GM23248 (cell line): ENCODE measurements at regions not wholly inside any gene's neighbourhood (a gene's known extent, or its start where the extent isn't known, plus 50 kb on each side); places are given as distances from the start of the nearest gene placed in this dataset.

Source experiments
- DNase-seq: peaks from one replicate; pipeline ENCODE4 v3.0.0-alpha.2; 2015
- H2AFZ ChIP-seq: fragments of 200-600 bp; sonication (generic); 2 replicates; pipeline ENCODE4 v1.6.1; 2016; ENCODE audit warnings: antibody characterized with exemption
- H3F3A ChIP-seq: fragments of 200-600 bp; sonication (generic); 2 replicates; pipeline ENCODE4 v1.6.1; 2016; ENCODE audit warnings: mild to moderate bottlenecking, antibody characterized with exemption, mixed run types; ENCODE audit not compliant: insufficient read depth
- H3K27ac ChIP-seq: fragments of 200-600 bp; sonication (generic); 2 replicates; pipeline ENCODE4 v1.5.1; 2016; ENCODE audit warnings: mild to moderate bottlenecking
- H3K27me3 ChIP-seq: fragments of 200-600 bp; sonication (generic); replicated peaks from 2 replicates; pipeline ENCODE4 v1.6.1; 2016; ENCODE audit warnings: mild to moderate bottlenecking; ENCODE audit not compliant: insufficient read depth
- H3K36me3 ChIP-seq: fragments of 200-600 bp; sonication (generic); 2 replicates; pipeline ENCODE4 v1.6.1; 2016; ENCODE audit warnings: low read depth, mild to moderate bottlenecking
- H3K4me1 ChIP-seq: fragments of 200-600 bp; sonication (generic); 2 replicates; pipeline ENCODE4 v1.6.1; 2016; ENCODE audit warnings: mild to moderate bottlenecking; ENCODE audit not compliant: insufficient read depth
- H3K4me2 ChIP-seq: fragments of 200-600 bp; sonication (generic); one replicate; pipeline ENCODE4 v1.6.1; 2016; ENCODE audit warnings: mild to moderate bottlenecking; ENCODE audit not compliant: unreplicated experiment
- H3K4me3 ChIP-seq: fragments of 200-600 bp; sonication (generic); 2 replicates; pipeline ENCODE4 v1.5.1; 2016; ENCODE audit warnings: mild to moderate bottlenecking
- H3K79me2 ChIP-seq: fragments of 200-600 bp; sonication (generic); 2 replicates; pipeline ENCODE4 v1.6.1; 2016; ENCODE audit warnings: mild to moderate bottlenecking; ENCODE audit not compliant: insufficient read depth
- H3K9ac ChIP-seq: fragments of 200-600 bp; sonication (generic); 2 replicates; pipeline ENCODE4 v1.6.1; 2016; ENCODE audit warnings: mild to moderate bottlenecking
- H3K9me2 ChIP-seq: fragments of 200-600 bp; sonication (generic); 2 replicates; pipeline ENCODE4 v1.6.1; 2016; ENCODE audit warnings: mixed run types, mild to moderate bottlenecking, moderate library complexity; ENCODE audit not compliant: insufficient read depth
- H3K9me3 ChIP-seq: fragments of 200-600 bp; sonication (generic); one replicate; pipeline ENCODE4 v1.6.1; 2017; ENCODE audit warnings: low read depth
- H4K20me1 ChIP-seq: fragments of 200-600 bp; sonication (generic); 2 replicates; pipeline ENCODE4 v1.6.0; 2016; ENCODE audit not compliant: insufficient read depth
- EZH2 ChIP-seq: fragments of 200-600 bp; sonication (generic); IDR thresholded peaks from 2 replicates; pipeline ENCODE4 v1.6.1; 2018; ENCODE audit warnings: antibody characterized with exemption, mild to moderate bottlenecking; ENCODE audit not compliant: insufficient read depth, poor library complexity, severe bottlenecking
- EZH2phosphoT487 ChIP-seq: fragments of 200-600 bp; sonication (generic); IDR thresholded peaks from 2 replicates; pipeline ENCODE4 v1.6.1; 2018; ENCODE audit warnings: antibody characterized with exemption, moderate library complexity, mild to moderate bottlenecking, low read depth; ENCODE audit not compliant: insufficient read depth
- WGBS, 2 experiments: methylation state at CpG; one replicate each; pipeline ENCODE4 v1.1.6; 2015 to 2017; ENCODE audit warnings: low lambda C conversion rate in 2 of 2, low coverage in 1 of 2; ENCODE audit errors: missing lambda C conversion rate in 2 of 2; 5-methylcytosine and 5-hydroxymethylcytosine counted together
- in situ Hi-C: fragments of 300-500 bp; cut with MboI; formaldehyde crosslinking; loops from 2 replicates; pipeline ENCODE4 v1.15.0; 2020

DNA sequence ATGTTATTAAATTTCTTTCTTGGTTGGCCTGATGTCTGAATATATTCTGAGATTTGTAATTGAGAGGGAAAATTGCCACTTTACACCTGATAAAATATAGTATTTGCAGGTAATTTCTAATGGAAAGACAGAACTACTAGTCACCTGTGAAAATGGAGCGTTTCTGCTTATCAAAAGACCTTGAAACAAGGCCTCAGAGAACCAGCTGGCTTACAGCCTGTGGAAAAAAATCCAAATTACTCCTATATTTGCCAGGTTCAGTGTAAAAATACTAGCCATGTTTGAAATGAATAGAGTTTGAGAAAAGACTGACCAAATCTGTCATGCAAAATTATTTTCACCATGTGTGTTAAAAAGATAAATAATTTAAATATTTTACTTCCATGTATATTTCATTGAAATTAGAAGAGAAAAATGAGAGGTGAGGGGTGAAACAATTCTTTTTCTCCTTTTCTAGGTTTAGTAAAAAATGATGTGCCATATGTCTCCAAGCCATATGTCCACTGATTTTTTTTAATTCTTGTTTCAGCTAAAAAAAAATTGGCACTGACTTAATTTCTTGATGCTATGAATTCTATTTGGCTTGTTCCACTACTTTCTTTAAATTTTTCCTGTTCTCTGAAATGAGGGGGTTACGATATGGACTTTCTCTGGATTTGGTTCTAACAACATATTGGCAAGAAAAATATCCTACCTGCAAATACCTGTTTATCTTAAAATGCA, 464.9 kb downstream of the GRXCR1 start:
- no peak overlapping the region for H3K4me3 ChIP-seq

DNA sequence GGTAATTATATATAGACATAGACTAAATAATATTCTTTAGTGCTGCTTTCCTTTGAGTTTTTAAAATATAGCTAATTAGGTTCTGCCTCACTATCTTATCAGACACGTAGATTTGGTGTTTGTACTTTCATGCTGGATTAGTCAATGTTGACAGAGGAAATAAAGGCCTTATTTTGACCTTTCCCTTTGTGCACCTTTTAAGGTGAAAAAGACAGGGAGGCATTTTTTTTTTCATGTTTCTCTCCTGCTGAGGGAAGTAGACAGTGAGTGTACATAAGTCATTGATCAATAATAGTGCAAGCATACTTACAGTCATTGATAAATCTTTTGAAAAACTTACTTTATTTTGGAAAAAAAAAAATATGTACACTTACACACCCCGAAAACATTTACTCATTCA, 467.8 kb downstream of the GRXCR1 start:
- in situ Hi-C loops, result no loop called here
- WGBS, 2 experiments, result 61 to 65% methylated on average over 2 of the region's 2 CpGs
- no peak for TF ChIP-seq EZH2
- no peak for TF ChIP-seq EZH2phosphoT487
- Histone ChIP-seq H3K27ac (no peak overlapping the region), H3F3A (no peaks in the 10 kb centered on the region), H3K79me2 (no peaks in the 10 kb centered on the region), H3K4me1 (no peaks in the 10 kb centered on the region), H3K4me2 (no peak overlapping the region), H3K9me3 (no peaks in the 10 kb centered on the region), H4K20me1 (no peaks in the 10 kb centered on the region), H3K4me3 (no peak overlapping the region), H3K9ac (no peak overlapping the region), H3K9me2 (no peaks in the 10 kb centered on the region), H3K36me3 (no peaks in the 10 kb centered on the region), H3K27me3 (no peaks in the 10 kb centered on the region), H2AFZ (no peak overlapping the region)
- DNase-seq, result no peak

More for the DNA sequence above, 464.9 kb downstream of the GRXCR1 start:
- Histone ChIP-seq H3F3A (no peaks in the 10 kb centered on the region), H4K20me1 (no peaks in the 10 kb centered on the region), H3K4me2 (no peak overlapping the region), H3K27me3 (no peaks in the 10 kb centered on the region), H3K4me1 (no peaks in the 10 kb centered on the region), H3K9ac (no peak overlapping the region), H3K27ac (no peak overlapping the region), H3K79me2 (no peaks in the 10 kb centered on the region), H3K36me3 (no peaks in the 10 kb centered on the region), H2AFZ (no peak overlapping the region), H3K9me2 (no peaks in the 10 kb centered on the region), H3K9me3 (no peaks in the 10 kb centered on the region)
- DNase-seq, result no peak
- TF ChIP-seq EZH2phosphoT487, result no peak
- TF ChIP-seq EZH2, result no peak
- in situ Hi-C loops, result no loop called here
- WGBS, 2 experiments, result 73 to 74% methylated on average over 2 of the region's 2 CpGs

DNA sequence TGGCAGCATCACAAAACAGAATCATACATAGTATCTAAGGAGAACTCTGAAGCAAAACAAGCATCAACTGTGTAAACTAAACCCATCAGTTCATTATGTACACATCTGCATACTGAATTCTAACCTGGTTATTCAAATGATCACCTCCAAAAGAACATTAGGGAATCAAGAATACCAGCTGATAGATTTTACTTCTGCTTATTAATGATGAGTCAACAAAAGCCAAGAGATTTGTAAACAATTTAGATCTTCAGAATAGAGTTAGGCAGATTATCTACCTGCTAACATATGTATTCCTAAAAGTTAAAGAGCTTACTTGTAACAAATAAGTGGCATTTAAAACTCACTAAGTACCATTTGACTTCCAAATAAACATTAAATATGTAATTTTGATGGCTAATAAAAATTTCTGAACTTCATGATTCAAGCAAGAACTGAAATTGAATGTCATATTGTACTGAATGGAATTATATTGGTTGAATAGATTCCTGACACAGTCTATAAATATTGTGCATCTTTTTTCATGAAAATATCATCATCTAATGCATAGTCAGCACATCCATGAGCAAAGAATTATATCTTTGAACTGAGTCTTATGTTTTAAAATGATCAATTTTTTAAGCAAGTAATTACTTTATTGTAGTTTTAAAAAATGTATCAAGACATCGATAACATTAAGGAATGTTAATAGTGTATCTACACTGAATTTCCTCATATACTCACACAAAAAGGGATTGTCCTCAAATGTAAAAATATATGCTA, 470.5 kb downstream of the GRXCR1 start:
- 45 to 56% methylated on average over 1 of the region's 1 CpG for WGBS, 2 experiments
- H3K27me3 ChIP-seq, result no peaks in the 10 kb centered on the region
- H2AFZ ChIP-seq, result no peak overlapping the region
- H3K4me3 ChIP-seq, result no peak overlapping the region
- in situ Hi-C loops, result no loop called here
- H3K4me1 ChIP-seq, result no peaks in the 10 kb centered on the region
- H3K36me3 ChIP-seq, result no peaks in the 10 kb centered on the region
- H3F3A ChIP-seq, result no peaks in the 10 kb centered on the region
- no peak overlapping the region for H3K4me2 ChIP-seq
- H3K9me3 ChIP-seq, result no peaks in the 10 kb centered on the region
- no peak for DNase-seq
- no peak for TF ChIP-seq EZH2
- no peaks in the 10 kb centered on the region for H3K9me2 ChIP-seq
- no peak overlapping the region for H3K9ac ChIP-seq
- H3K27ac ChIP-seq, result no peak overlapping the region
- H4K20me1 ChIP-seq, result no peaks in the 10 kb centered on the region
- no peaks in the 10 kb centered on the region for H3K79me2 ChIP-seq

DNA sequence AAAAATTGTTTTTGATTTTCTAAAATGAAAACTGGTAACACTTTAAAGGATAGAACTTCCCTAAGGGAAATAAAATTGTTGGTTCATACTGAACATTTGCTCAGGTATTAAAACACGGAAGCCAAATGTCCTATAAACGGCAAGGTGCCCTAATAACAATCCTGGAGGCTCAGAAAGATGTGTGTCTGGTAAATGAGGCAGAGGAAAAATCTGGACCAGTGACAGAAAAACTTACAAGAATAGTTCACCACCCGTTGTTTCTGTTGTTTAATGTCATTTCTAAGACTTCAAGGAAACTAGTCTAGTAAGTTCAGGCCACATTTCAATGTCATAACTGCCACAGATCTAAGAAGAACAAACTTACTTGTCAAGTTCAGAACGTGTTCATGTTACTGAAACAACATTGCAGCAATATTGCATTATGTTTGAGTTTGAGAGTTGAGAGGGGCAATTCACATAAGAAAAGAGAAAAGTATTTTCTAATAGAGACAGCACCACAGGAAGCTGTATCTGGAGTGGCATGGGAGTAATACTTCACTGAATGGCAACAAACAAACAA, 476.6 kb downstream of the GRXCR1 start:
- no peaks in the 10 kb centered on the region for H3K9me2 ChIP-seq
- no peak for TF ChIP-seq EZH2phosphoT487
- no peak for TF ChIP-seq EZH2

More for the DNA sequence above, 476.6 kb downstream of the GRXCR1 start:
- no peak overlapping the region for H3K4me3 ChIP-seq
- H3K4me2 ChIP-seq, result no peak overlapping the region
- H4K20me1 ChIP-seq, result no peaks in the 10 kb centered on the region
- no peaks in the 10 kb centered on the region for H3K27me3 ChIP-seq
- WGBS, 2 experiments, result 51 to 54% methylated on average over 4 of the region's 4 CpGs
- no peak overlapping the region for H3K27ac ChIP-seq
- DNase-seq, result no peak
- H2AFZ ChIP-seq, result no peak overlapping the region
- H3K9ac ChIP-seq, result no peak overlapping the region
- no peaks in the 10 kb centered on the region for H3K79me2 ChIP-seq
- H3K4me1 ChIP-seq, result no peaks in the 10 kb centered on the region
- no peaks in the 10 kb centered on the region for H3K9me3 ChIP-seq
- in situ Hi-C loops, result no loop called here
- no peaks in the 10 kb centered on the region for H3K36me3 ChIP-seq
- no peaks in the 10 kb centered on the region for H3F3A ChIP-seq
